Liver (tissue), 8 donors: ENCODE measurements at regions not wholly inside any gene's neighbourhood (a gene's known extent, or its start where the extent isn't known, plus 50 kb on each side); places are given as distances from the start of the nearest gene placed in this dataset.

ENCODE experiments used
- DNase-seq: peaks from one replicate; pipeline ENCODE4 v3.0.0-alpha.2; 2017; ENCODE audit warnings: low spot score
- H3K27ac ChIP-seq, 2 donors: one replicate each; pipeline ENCODE4 v1.7.0; 2013; ENCODE audit warnings: inconsistent platforms in 2 of 2, low read length in 2 of 2, control low read depth in 1 of 2, low read depth in 1 of 2, mild to moderate bottlenecking in 1 of 2
- H3K27me3 ChIP-seq, 4 donors: one replicate each; pipeline versions ENCODE4 v1.6.1 to v1.7.0; 2013; ENCODE audit warnings: low read length in 3 of 4, inconsistent platforms in 1 of 4, mild to moderate bottlenecking in 1 of 4, moderate library complexity in 1 of 4; ENCODE audit not compliant: control insufficient read depth in 4 of 4, insufficient read depth in 4 of 4
- H3K36me3 ChIP-seq, 4 donors: one replicate each; pipeline versions ENCODE4 v1.6.1 to v1.7.0; 2013; ENCODE audit warnings: low read length in 3 of 4, mild to moderate bottlenecking in 3 of 4, low read depth in 1 of 4, moderate library complexity in 1 of 4; ENCODE audit not compliant: control insufficient read depth in 4 of 4, insufficient read depth in 3 of 4
- H3K4me1 ChIP-seq, 4 donors: one replicate each; pipeline versions ENCODE4 v1.6.1 to v1.7.0; 2013; ENCODE audit warnings: low read length in 3 of 4, mild to moderate bottlenecking in 3 of 4, moderate library complexity in 1 of 4; ENCODE audit not compliant: control insufficient read depth in 4 of 4, insufficient read depth in 4 of 4
- H3K4me3 ChIP-seq, 3 donors: one replicate each; pipeline versions ENCODE4 v1.6.1 to v1.7.0; 2013; ENCODE audit warnings: low read length in 3 of 3, control low read depth in 1 of 3, low read depth in 1 of 3, mild to moderate bottlenecking in 1 of 3
- H3K9ac ChIP-seq, 2 donors: one replicate each; pipeline ENCODE4 v1.7.0; 2013; ENCODE audit warnings: low read length in 2 of 2, mild to moderate bottlenecking in 2 of 2, moderate library complexity in 2 of 2, control low read depth in 1 of 2, low read depth in 1 of 2
- H3K9me3 ChIP-seq, 4 donors: one replicate each; pipeline versions ENCODE4 v1.6.1 to v1.7.0; 2013; ENCODE audit warnings: low read length in 3 of 4; ENCODE audit not compliant: control insufficient read depth in 4 of 4
- ATF3 ChIP-seq: IDR thresholded peaks from 2 replicates; pipeline ENCODE4 v1.6.1; 2016; ENCODE audit warnings: antibody characterized with exemption
- CTCF ChIP-seq: fragments of 150-350 bp; IDR thresholded peaks from 2 replicates; pipeline ENCODE4 v1.5.1; 2017; ENCODE audit warnings: improper control_type of control experiment, low read depth, low read length; ENCODE audit not compliant: missing input control
- EGR1 ChIP-seq, 2 donors: IDR thresholded peaks; 2 replicates each; pipeline ENCODE4 v1.6.1; 2016 to 2018; ENCODE audit warnings: antibody characterized with exemption in 2 of 2, low read depth in 2 of 2
- FOXA1 ChIP-seq: IDR thresholded peaks from 2 replicates; pipeline ENCODE4 v1.6.1; 2016; ENCODE audit warnings: antibody characterized with exemption
- FOXA2 ChIP-seq: IDR thresholded peaks from 2 replicates; pipeline ENCODE4 v1.6.1; 2016; ENCODE audit warnings: antibody characterized with exemption
- HNF4G ChIP-seq: IDR thresholded peaks from 2 replicates; pipeline ENCODE4 v1.6.1; 2016; ENCODE audit warnings: antibody characterized with exemption
- JUND ChIP-seq, 2 donors: IDR thresholded peaks; 2 replicates each; pipeline ENCODE4 v1.6.1; 2016; ENCODE audit warnings: antibody characterized with exemption in 2 of 2
- MAX ChIP-seq: IDR thresholded peaks from 2 replicates; pipeline ENCODE4 v1.6.1; 2016; ENCODE audit warnings: antibody characterized with exemption
- NR2F2 ChIP-seq: IDR thresholded peaks from 2 replicates; pipeline ENCODE4 v1.6.1; 2016; ENCODE audit warnings: antibody characterized with exemption
- RAD21 ChIP-seq, 2 donors: IDR thresholded peaks; 2 replicates each; pipeline ENCODE4 v1.6.1; 2016; ENCODE audit warnings: antibody characterized with exemption in 2 of 2, mild to moderate bottlenecking in 2 of 2
- REST ChIP-seq: IDR thresholded peaks from 2 replicates; pipeline ENCODE4 v1.6.1; 2016; ENCODE audit warnings: antibody characterized with exemption, mild to moderate bottlenecking
- RXRA ChIP-seq, 2 donors: IDR thresholded peaks; 2 replicates each; pipeline ENCODE4 v1.6.1; 2017 to 2018; ENCODE audit warnings: antibody characterized with exemption in 2 of 2, mild to moderate bottlenecking in 1 of 2
- SP1 ChIP-seq: IDR thresholded peaks from 2 replicates; pipeline ENCODE4 v1.6.1; 2018; ENCODE audit warnings: antibody characterized with exemption, mild to moderate bottlenecking
- TAF1 ChIP-seq: conservative IDR thresholded peaks from 2 replicates; pipeline ENCODE4 v1.6.1; 2016; ENCODE audit warnings: antibody characterized with exemption, mild to moderate bottlenecking
- YY1 ChIP-seq: IDR thresholded peaks from 2 replicates; pipeline ENCODE4 v1.6.1; 2016; ENCODE audit warnings: antibody characterized with exemption, mild to moderate bottlenecking
- ZBTB33 ChIP-seq: IDR thresholded peaks from 2 replicates; pipeline ENCODE4 v1.6.1; 2016; ENCODE audit warnings: antibody characterized with exemption
- WGBS: extraction: QIAGEN DNeasy Blood & Tissue Kit; methylation state at CpG from one replicate; pipeline ENCODE4 v1.1.7; 2013; 5-methylcytosine and 5-hydroxymethylcytosine counted together
- donor health status: healthy.
- donor health status: healthy.
- donor health status: healthy.
- donor health status: healthy.
- donor health status: healthy.

- Histone ChIP-seq H3K4me1 (no peaks in the 10 kb centered on the region), H3K36me3 (no peaks in the 10 kb centered on the region), H3K27ac (no peak overlapping the region), H3K27me3 (no peaks in the 10 kb centered on the region), H3K9ac (no peak overlapping the region), H3K9me3 (peaks cover 0 to 13% (median under 1%) of the 10 kb centered on the region in 4 donors), H3K4me3 (no peak overlapping the region)
- DNase-seq, result no peak
- 92% methylated on average over 12 of the region's 12 CpGs for WGBS
- TF ChIP-seq ZBTB33 (no peak), RAD21 (IDR thresholded peaks at IDR 0.05) (no peak), SP1 (no peak), TAF1 (no peak), ATF3 (no peak), MAX (no peak), HNF4G (no peak), CTCF (no peak), FOXA2 (no peak)
Measured at GRCh38 chr16:79856581-79856980, 256.0 kb upstream of the MAF start.

GRCh38 chr16:79850348-79850747 is 249.8 kb upstream of the MAF start:
- DNase-seq, result no peak
- Histone ChIP-seq H3K36me3 (no peaks in the 10 kb centered on the region), H3K27me3 (no peaks in the 10 kb centered on the region), H3K4me1 (no peaks in the 10 kb centered on the region), H3K27ac (no peak overlapping the region), H3K9ac (no peak overlapping the region), H3K4me3 (no peak overlapping the region), H3K9me3 (no peaks in the 10 kb centered on the region)
- TF ChIP-seq ZBTB33 (no peak), NR2F2 (no peak), RAD21 (IDR thresholded peaks at IDR 0.05) (no peak), YY1 (no peak), FOXA1 (no peak), EGR1 (IDR thresholded peaks at IDR 0.05; ENCODE audit: low read depth in 2 of 2) (no peak), FOXA2 (no peak), RXRA (IDR thresholded peaks at IDR 0.05) (no peak), JUND (IDR thresholded peaks at IDR 0.05) (no peak), ATF3 (no peak), MAX (no peak), REST (no peak)
- WGBS, result 36% methylated on average over 3 of the region's 3 CpGs
